ES-I3 (cell line): ENCODE measurements at regions not wholly inside any gene's neighbourhood (a gene's known extent, or its start where the extent isn't known, plus 50 kb on each side); places are given as distances from the start of the nearest gene placed in this dataset.
"Not testable (repeated sequence)": the region's sequence is repeated elsewhere in the genome, so short reads cannot be mapped to it uniquely, and the experiment has no call there.

ENCODE experiments used
- H3K36me3 ChIP-seq: 2 replicates; pipeline ENCODE4 v1.6.1; 2013; ENCODE audit warnings: mild to moderate bottlenecking, low read length, control low read depth, moderate library complexity; ENCODE audit not compliant: insufficient read depth
- H3K4me1 ChIP-seq: 2 replicates; pipeline ENCODE4 v1.6.1; 2013; ENCODE audit warnings: mild to moderate bottlenecking, control low read depth, low read length; ENCODE audit not compliant: insufficient read depth
- H3K9ac ChIP-seq: 2 replicates; pipeline ENCODE4 v1.6.1; 2013; ENCODE audit warnings: low read depth, mild to moderate bottlenecking, low read length, moderate library complexity
- H3K9me3 ChIP-seq: 2 replicates; pipeline ENCODE4 v1.6.1; 2013; ENCODE audit warnings: mild to moderate bottlenecking, low read length, moderate library complexity; ENCODE audit not compliant: control insufficient read depth, insufficient read depth

GRCh38 chr6:12535586-12536314 lies 180.8 kb upstream of the PHACTR1 start:
- Histone ChIP-seq H3K4me1 (peaks cover 6% of the 10 kb centered on the region; the same call in 1 of the 2 replicates), H3K9ac (no peak overlapping the region)

GRCh38 chr6:12536416-12536815 lies 180.2 kb upstream of the PHACTR1 start:
- no peak overlapping the region for H3K9ac ChIP-seq
- peaks cover 6% of the 10 kb centered on the region; the same call in 1 of the 2 replicates for H3K4me1 ChIP-seq
- H3K36me3 ChIP-seq: no peaks in the 10 kb centered on the region; the same call in 1 of the 2 replicates

More at GRCh38 chr6:12535586-12536314, 180.8 kb upstream of the PHACTR1 start:
- Histone ChIP-seq H3K36me3 (no peaks in the 10 kb centered on the region; the same call in 1 of the 2 replicates), H3K9me3 (no peaks in the 10 kb centered on the region)

GRCh38 chr6:12537389-12537788 lies 179.2 kb upstream of the PHACTR1 start:
- no peaks in the 10 kb centered on the region; the same call in 1 of the 2 replicates for H3K36me3 ChIP-seq
- H3K9ac ChIP-seq: no peak overlapping the region
- no peaks in the 10 kb centered on the region for H3K9me3 ChIP-seq
- H3K4me1 ChIP-seq: peaks cover 6% of the 10 kb centered on the region; the same call in 1 of the 2 replicates

More at GRCh38 chr6:12536416-12536815, 180.2 kb upstream of the PHACTR1 start:
- H3K9me3 ChIP-seq: no peaks in the 10 kb centered on the region

DNA sequence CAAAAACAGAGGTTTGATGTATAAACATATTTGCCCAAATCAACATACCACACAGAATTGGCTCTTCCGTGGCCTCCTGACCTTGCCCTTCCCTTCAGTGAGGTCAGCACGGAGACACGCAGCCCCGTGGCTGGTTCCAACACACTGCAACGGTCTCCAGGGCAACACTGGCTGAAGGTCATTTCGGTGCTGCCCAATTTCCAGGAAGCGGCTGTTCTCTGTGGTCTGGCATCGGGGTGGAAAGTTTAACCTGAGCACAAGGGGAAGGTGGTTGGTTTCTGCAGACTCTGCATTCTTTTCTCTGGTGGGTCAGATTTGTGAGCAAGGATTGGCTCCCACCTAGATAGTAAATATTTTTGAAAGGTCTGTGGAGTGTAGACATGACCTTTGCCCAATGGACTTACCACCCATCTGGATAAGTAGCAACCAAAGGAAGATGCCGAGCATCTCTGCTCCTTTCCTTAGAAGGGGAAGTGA lies 177.6 kb upstream of the PHACTR1 start:
- Histone ChIP-seq H3K9me3 (no peaks in the 10 kb centered on the region), H3K4me1 (peaks cover 6% of the 10 kb centered on the region; the same call in 1 of the 2 replicates), H3K36me3 (no peaks in the 10 kb centered on the region; the same call in 1 of the 2 replicates), H3K9ac (no peak overlapping the region)

DNA sequence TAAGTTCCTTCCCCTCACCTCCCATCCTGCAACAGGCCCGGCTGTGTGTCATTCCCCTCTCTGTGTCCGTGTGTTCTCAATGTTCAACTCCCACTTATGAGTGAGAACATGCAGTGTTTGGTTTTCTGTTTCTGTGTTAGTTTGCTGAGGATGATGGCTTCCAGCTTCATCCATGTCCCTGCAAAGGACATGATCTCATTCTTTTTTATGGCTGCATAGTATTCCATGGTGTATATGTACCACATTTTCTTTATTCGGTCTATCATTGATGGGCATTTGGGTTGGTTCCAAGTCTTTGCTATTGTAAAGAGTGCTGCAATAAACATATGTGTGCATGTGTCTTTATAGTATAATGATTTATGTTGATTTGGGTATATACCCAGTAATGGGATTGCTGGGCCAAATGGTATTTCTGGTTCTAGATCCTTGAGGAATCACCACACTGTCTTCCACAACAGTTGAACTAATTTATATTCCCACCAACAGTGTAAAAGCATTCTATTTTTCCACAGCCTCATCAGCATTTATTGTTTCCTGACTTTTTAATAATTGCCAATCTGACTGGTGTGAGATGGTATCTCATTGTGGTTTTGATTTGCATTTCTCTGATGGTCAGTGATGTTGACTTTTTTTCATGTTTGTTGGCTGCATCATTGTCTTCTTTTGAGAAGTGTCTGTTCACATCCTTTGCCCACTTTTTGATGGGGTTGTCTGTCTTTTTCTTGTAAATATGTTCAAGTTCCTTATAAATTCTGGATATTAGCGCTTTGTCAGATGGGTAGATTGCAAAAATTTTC lies 174.1 kb upstream of the PHACTR1 start:
- H3K4me1 ChIP-seq, H3K36me3 ChIP-seq, H3K9me3 ChIP-seq, H3K9ac ChIP-seq: not testable (repeated sequence)

GRCh38 chr6:12543953-12544352 lies 172.6 kb upstream of the PHACTR1 start:
- peaks cover 6% of the 10 kb centered on the region for H3K9me3 ChIP-seq

DNA sequence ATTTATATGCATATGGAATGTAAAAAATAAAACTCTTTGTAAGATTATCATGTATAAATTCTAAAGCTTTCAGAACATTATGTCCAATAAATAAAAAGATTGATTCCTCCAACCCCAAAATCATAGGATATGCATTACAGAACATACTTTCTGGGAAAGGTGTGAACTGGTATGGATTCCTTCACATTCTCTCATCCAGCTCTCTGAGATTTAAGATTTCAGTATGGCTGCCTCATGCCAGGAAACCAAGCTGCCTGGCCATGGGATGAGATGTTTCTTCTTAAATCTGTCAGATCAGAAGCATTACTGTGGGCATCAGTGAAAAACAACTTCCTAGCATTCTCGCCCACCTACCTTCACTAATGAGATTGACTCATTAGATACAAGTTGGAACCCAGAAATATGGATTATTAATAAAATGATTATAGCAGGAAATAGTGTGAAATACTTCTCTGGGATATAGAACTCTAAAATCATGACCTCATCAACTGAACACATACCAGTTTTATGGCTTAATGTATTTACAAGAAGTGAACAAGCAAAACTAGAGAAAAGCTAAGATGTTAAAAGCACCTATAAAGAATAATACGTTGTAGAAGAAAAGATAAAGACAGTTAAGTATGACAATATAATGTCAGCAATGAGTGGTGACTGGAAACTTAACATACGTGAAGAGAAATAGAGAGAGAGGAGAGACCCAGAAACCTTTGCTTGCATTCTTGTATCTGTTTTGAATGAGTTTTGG lies 171.6 kb upstream of the PHACTR1 start:
- no peaks in the 10 kb centered on the region for H3K36me3 ChIP-seq
- H3K4me1 ChIP-seq: no peaks in the 10 kb centered on the region
- peaks cover 7% of the 10 kb centered on the region for H3K9me3 ChIP-seq
- H3K9ac ChIP-seq: no peak overlapping the region

More at GRCh38 chr6:12543953-12544352, 172.6 kb upstream of the PHACTR1 start:
- Histone ChIP-seq H3K36me3 (no peaks in the 10 kb centered on the region; the same call in 1 of the 2 replicates), H3K9ac (no peak overlapping the region), H3K4me1 (no peaks in the 10 kb centered on the region)

DNA sequence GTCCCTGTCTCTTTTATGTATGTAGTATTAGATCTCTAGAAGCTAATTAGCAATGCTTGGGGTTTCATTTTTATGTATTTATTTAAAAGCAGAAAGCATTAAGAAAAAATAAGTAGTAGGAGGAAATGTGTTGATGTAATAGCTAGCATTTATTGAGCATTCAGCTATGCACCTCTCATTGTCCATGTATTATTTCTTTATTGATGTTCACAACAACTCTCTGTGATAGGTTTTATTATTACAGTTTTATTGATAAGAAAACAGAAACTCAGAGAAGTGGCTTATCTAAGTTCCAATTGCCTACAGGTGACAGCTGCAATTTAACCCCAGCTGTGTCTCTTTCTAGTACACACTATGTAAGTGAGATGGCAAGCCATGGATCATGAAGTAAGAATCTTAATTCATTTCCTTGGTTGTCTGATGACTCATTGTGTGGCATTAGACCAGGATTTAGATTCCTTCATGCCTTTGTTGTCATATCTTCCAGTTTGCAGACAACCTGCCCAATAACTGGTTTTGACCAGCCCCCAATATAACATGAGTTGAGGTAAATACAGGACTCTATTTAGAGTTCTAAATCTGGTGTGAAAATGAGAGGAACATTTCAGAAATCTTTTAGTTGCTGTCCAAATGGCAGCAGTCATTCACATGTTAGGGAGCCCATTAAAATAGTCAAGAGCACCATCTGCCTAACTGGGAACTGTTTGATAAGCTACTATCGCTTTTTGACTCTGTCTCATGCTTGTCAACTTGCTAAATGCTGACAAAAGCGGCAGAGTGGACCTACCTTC lies 170.8 kb upstream of the PHACTR1 start:
- Histone ChIP-seq H3K9ac (no peak overlapping the region), H3K4me1 (no peaks in the 10 kb centered on the region), H3K9me3 (peaks cover 7% of the 10 kb centered on the region), H3K36me3 (no peaks in the 10 kb centered on the region)

DNA sequence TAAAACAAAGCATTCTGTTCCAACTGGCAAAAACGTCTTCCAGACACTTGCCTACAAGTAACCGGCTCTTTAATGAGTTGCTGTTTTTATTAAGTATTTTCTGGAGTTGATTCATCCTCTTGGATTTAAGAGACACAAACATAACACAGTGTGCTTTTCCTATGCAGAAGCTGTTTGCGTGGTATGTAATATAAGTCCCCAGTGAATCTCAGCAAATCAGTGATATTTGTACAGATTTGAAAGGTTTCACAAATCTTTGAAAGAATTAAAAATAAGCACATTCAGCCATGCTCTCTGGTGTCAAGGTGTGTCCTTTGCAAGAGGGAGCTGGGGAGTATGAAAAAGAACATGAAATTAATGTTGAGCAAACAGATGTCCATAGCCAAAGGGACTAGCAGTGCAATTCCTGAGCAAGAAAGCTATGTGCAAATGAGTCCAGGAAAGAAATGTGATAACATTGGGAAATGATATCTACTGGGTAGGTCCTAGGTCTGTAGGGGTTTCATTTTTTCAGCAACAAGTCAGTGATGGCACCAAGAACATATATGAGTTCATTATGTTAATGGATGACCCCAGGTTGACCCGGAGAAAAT lies 170.1 kb upstream of the PHACTR1 start:
- Histone ChIP-seq H3K9ac (no peak overlapping the region), H3K9me3 (peaks cover 7% of the 10 kb centered on the region), H3K4me1 (no peaks in the 10 kb centered on the region), H3K36me3 (no peaks in the 10 kb centered on the region)

DNA sequence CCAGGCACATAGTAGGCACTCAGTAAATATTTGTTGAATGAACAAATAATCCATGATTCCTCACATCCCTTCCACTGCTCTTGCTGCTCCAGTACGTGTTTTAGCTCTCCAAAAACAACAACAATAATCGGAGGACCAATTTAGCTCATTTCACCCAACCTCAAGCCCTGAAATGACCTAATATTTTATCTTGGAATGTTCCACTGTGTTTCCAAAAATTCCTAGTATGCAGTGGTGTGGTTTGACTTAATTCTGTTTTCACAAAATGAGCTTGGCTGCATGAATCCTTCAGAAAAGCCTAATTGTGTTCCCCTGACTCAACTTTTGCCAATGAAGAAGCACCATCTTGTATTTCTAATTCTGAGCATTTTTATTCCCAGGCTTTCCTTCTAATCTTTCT lies 168.0 kb upstream of the PHACTR1 start:
- no peaks in the 10 kb centered on the region for H3K36me3 ChIP-seq
- H3K9ac ChIP-seq: no peak overlapping the region
- peaks cover 7% of the 10 kb centered on the region for H3K9me3 ChIP-seq
- no peaks in the 10 kb centered on the region for H3K4me1 ChIP-seq

- H3K9ac ChIP-seq, H3K4me1 ChIP-seq, H3K36me3 ChIP-seq, H3K9me3 ChIP-seq: not testable (repeated sequence)
These were observed 167.1 kb upstream of the PHACTR1 start for GRCh38 chr6:12549445-12549844.

DNA sequence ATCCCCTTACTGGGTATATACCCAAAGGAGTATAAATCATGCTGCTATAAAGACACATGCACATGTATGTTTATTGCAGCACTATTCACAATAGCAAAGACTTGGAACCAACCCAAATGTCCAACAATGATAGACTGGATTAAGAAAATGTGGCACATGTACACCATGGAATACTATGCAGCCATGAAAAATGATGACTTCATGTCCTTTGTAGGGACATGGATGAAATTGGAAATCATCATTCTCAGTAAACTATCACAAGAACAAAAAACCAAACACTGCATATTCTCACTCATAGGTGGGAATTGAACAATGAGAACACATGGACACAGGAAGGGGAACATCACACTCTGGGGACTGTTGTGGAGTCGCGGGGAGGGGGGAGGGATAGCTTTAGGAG lies 161.7 kb upstream of the PHACTR1 start:
- not testable (repeated sequence) for H3K9me3 ChIP-seq, H3K9ac ChIP-seq, H3K4me1 ChIP-seq, H3K36me3 ChIP-seq

GRCh38 chr6:12555267-12555666 lies 161.3 kb upstream of the PHACTR1 start:
- Histone ChIP-seq H3K9ac (no peak overlapping the region), H3K9me3 (peaks cover 5% of the 10 kb centered on the region; the same call in 1 of the 2 replicates), H3K4me1 (no peaks in the 10 kb centered on the region), H3K36me3 (no peaks in the 10 kb centered on the region; the same call in 1 of the 2 replicates)
